H9 (cell line): ENCODE measurements at regions not wholly inside any gene's neighbourhood (a gene's known extent, or its start where the extent isn't known, plus 50 kb on each side); places are given as distances from the start of the nearest gene placed in this dataset.

Source experiments
- DNase-seq: peaks from one replicate; pipeline ENCODE4 v3.0.0-alpha.2; 2017
- H2AFZ ChIP-seq: one replicate; pipeline ENCODE4 v1.6.1; 2013; ENCODE audit warnings: mild to moderate bottlenecking, low read length, control low read depth, moderate library complexity
- H2AK5ac ChIP-seq: 2 replicates; pipeline ENCODE4 v1.6.1; 2013; ENCODE audit warnings: low read length, control low read depth, mixed read lengths; ENCODE audit not compliant: insufficient read length
- H2BK120ac ChIP-seq: one replicate; pipeline ENCODE4 v1.6.1; 2013; ENCODE audit warnings: low read depth, mild to moderate bottlenecking, low read length, control low read depth, inconsistent platforms; ENCODE audit not compliant: poor library complexity, severe bottlenecking
- H2BK12ac ChIP-seq: 2 replicates; pipeline ENCODE4 v1.6.1; 2013; ENCODE audit warnings: low read length, control low read depth, mixed read lengths, low read depth; ENCODE audit not compliant: insufficient read length
- H2BK15ac ChIP-seq: 2 replicates; pipeline ENCODE4 v1.6.1; 2013; ENCODE audit warnings: low read depth, low read length, control low read depth
- H2BK20ac ChIP-seq: one replicate; pipeline ENCODE4 v1.6.1; 2013; ENCODE audit warnings: low read depth, mild to moderate bottlenecking, low read length, control low read depth, inconsistent platforms; ENCODE audit not compliant: poor library complexity, severe bottlenecking
- H2BK5ac ChIP-seq: 2 replicates; pipeline ENCODE4 v1.6.1; 2013; ENCODE audit warnings: low read length, control low read depth, mixed read lengths; ENCODE audit not compliant: insufficient read length
- H3K14ac ChIP-seq: 2 replicates; pipeline ENCODE4 v1.6.1; 2013; ENCODE audit warnings: low read length, control low read depth; ENCODE audit not compliant: insufficient read depth
- H3K18ac ChIP-seq: 2 replicates; pipeline ENCODE4 v1.6.1; 2013; ENCODE audit warnings: low read depth, mild to moderate bottlenecking, mixed read lengths, low read length, control low read depth; ENCODE audit not compliant: insufficient read length
- H3K23ac ChIP-seq: 2 replicates; pipeline ENCODE4 v1.6.1; 2013; ENCODE audit warnings: low read length, control low read depth, mixed read lengths, low read depth; ENCODE audit not compliant: insufficient read length
- H3K23me2 ChIP-seq: 2 replicates; pipeline ENCODE4 v1.6.1; 2013; ENCODE audit warnings: low read depth, mild to moderate bottlenecking, mixed read lengths, low read length, control low read depth; ENCODE audit not compliant: insufficient read length, poor library complexity, severe bottlenecking
- H3K27ac ChIP-seq: 2 replicates; pipeline ENCODE4 v1.5.1; 2013; ENCODE audit warnings: low read length, control low read depth, mixed read lengths, low read depth; ENCODE audit not compliant: insufficient read length
- H3K27me3 ChIP-seq: 2 replicates; pipeline ENCODE4 v1.6.1; 2013; ENCODE audit warnings: low read length, control low read depth, inconsistent platforms; ENCODE audit not compliant: insufficient read depth
- H3K4ac ChIP-seq: 2 replicates; pipeline ENCODE4 v1.6.1; 2013; ENCODE audit warnings: low read depth, mild to moderate bottlenecking, control low read depth, inconsistent platforms, low read length, moderate library complexity
- H3K4me1 ChIP-seq: 2 replicates; pipeline ENCODE4 v1.6.1; 2013; ENCODE audit warnings: low read length, control low read depth, inconsistent platforms; ENCODE audit not compliant: insufficient read depth
- H3K4me2 ChIP-seq: 2 replicates; pipeline ENCODE4 v1.6.1; 2013; ENCODE audit warnings: low read length, control low read depth, mixed read lengths; ENCODE audit not compliant: insufficient read length, insufficient read depth
- H3K56ac ChIP-seq: 2 replicates; pipeline ENCODE4 v1.6.1; 2013; ENCODE audit warnings: low read depth, mild to moderate bottlenecking, mixed read lengths, low read length, control low read depth; ENCODE audit not compliant: insufficient read length
- H3K79me1 ChIP-seq: 2 replicates; pipeline ENCODE4 v1.6.1; 2013; ENCODE audit warnings: low read depth, mild to moderate bottlenecking, moderate library complexity, low read length, control low read depth, inconsistent platforms; ENCODE audit not compliant: insufficient read depth, poor library complexity, severe bottlenecking
- H3K79me2 ChIP-seq: 2 replicates; pipeline ENCODE4 v1.6.1; 2013; ENCODE audit warnings: low read length, control low read depth, inconsistent platforms; ENCODE audit not compliant: insufficient read depth
- H3K9ac ChIP-seq: 2 replicates; pipeline ENCODE4 v1.6.1; 2013; ENCODE audit warnings: low read length, control low read depth, mixed read lengths; ENCODE audit not compliant: insufficient read length; ENCODE audit errors: extremely low read depth
- H3K9me3 ChIP-seq: one replicate; pipeline ENCODE4 v1.6.1; 2013; ENCODE audit warnings: low read depth, low read length, inconsistent platforms; ENCODE audit not compliant: control insufficient read depth
- H3T11ph ChIP-seq: one replicate; pipeline ENCODE4 v1.6.1; 2013; ENCODE audit warnings: mild to moderate bottlenecking, low read length, control low read depth, inconsistent platforms
- H4K20me1 ChIP-seq: one replicate; pipeline ENCODE4 v1.6.1; 2013; ENCODE audit not compliant: control insufficient read depth, insufficient read length, insufficient read depth
- H4K5ac ChIP-seq: 2 replicates; pipeline ENCODE4 v1.6.1; 2013; ENCODE audit warnings: low read depth, mild to moderate bottlenecking, mixed read lengths, low read length, control low read depth; ENCODE audit not compliant: insufficient read length
- H4K8ac ChIP-seq: replicated peaks from 2 replicates; pipeline ENCODE4 v1.6.1; 2013; ENCODE audit warnings: low read length, control low read depth, mixed read lengths, low read depth; ENCODE audit not compliant: insufficient read length
- H4K91ac ChIP-seq: 2 replicates; pipeline ENCODE4 v1.6.1; 2013; ENCODE audit warnings: low read depth, mild to moderate bottlenecking, moderate library complexity, mixed read lengths, low read length, control low read depth; ENCODE audit not compliant: insufficient read length
- H3K27ac Mint-ChIP-seq, 3 experiments: 2 replicates in 2 of 3; 3 replicates in 1 of 3; pipeline ENCODE4 v1.8.0; 2020 to 2021; ENCODE audit warnings: mixed read lengths in 3 of 3, mild to moderate bottlenecking in 1 of 3, moderate library complexity in 1 of 3
- H3K27me3 Mint-ChIP-seq: 2 replicates; pipeline ENCODE4 v1.8.0; 2021; ENCODE audit warnings: low read depth, mild to moderate bottlenecking, moderate library complexity, mixed read lengths
- H3K36me3 Mint-ChIP-seq, 3 experiments: 2 replicates in 2 of 3; 3 replicates in 1 of 3; pipeline ENCODE4 v1.8.0; 2020 to 2021; ENCODE audit warnings: low read depth in 3 of 3, mixed read lengths in 3 of 3; ENCODE audit not compliant: insufficient read depth in 1 of 3
- H3K4me1 Mint-ChIP-seq, 2 experiments: 2 replicates each; pipeline ENCODE4 v1.8.0; 2020; ENCODE audit warnings: mixed read lengths in 2 of 2
- H3K4me3 Mint-ChIP-seq, 2 experiments: 2 replicates in 1 of 2; 3 replicates in 1 of 2; pipeline ENCODE4 v1.8.0; 2020 to 2021; ENCODE audit warnings: mild to moderate bottlenecking in 2 of 2, mixed read lengths in 2 of 2, moderate library complexity in 1 of 2
- H3K9me3 Mint-ChIP-seq, 2 experiments: 2 replicates in 1 of 2; 3 replicates in 1 of 2; pipeline ENCODE4 v1.8.0; 2020; ENCODE audit warnings: mild to moderate bottlenecking in 2 of 2, mixed read lengths in 2 of 2, moderate library complexity in 1 of 2
- WGBS: extraction: QIAGEN DNeasy Blood & Tissue Kit; methylation state at CpG from one replicate; pipeline ENCODE4 v1.1.7; 2013; ENCODE audit warnings: missing lambda C conversion rate, low lambda C conversion rate, mixed read lengths; ENCODE audit not compliant: insufficient read length; ENCODE audit errors: extremely low coverage; 5-methylcytosine and 5-hydroxymethylcytosine counted together
- TF ChIP-seq, protein P1 (sequence below): fragments of 200-600 bp; sonication (generic); conservative IDR thresholded peaks from 3 replicates; pipeline ENCODE4 v1.8.0; 2021; ENCODE audit warnings: antibody characterized with exemption, mild to moderate bottlenecking

- Mint-ChIP-seq H3K36me3 (no peaks in the 10 kb centered on the region; a peak in 1 of 7 replicates), H3K27ac (no peak overlapping the region), H3K4me1 (peaks cover 0 to 11% of the 10 kb centered on the region in 2 experiments; a peak in 2 of 4 replicates), H3K4me3 (no peak overlapping the region; a peak in 1 of 5 replicates), H3K27me3 (peaks cover 7% of the 10 kb centered on the region), H3K9me3 (peaks cover 0 to 4% of the 10 kb centered on the region in 2 experiments; a peak in 1 of 5 replicates)
- H4K8ac ChIP-seq, result no peak overlapping the region
- TF ChIP-seq, protein P1, sequence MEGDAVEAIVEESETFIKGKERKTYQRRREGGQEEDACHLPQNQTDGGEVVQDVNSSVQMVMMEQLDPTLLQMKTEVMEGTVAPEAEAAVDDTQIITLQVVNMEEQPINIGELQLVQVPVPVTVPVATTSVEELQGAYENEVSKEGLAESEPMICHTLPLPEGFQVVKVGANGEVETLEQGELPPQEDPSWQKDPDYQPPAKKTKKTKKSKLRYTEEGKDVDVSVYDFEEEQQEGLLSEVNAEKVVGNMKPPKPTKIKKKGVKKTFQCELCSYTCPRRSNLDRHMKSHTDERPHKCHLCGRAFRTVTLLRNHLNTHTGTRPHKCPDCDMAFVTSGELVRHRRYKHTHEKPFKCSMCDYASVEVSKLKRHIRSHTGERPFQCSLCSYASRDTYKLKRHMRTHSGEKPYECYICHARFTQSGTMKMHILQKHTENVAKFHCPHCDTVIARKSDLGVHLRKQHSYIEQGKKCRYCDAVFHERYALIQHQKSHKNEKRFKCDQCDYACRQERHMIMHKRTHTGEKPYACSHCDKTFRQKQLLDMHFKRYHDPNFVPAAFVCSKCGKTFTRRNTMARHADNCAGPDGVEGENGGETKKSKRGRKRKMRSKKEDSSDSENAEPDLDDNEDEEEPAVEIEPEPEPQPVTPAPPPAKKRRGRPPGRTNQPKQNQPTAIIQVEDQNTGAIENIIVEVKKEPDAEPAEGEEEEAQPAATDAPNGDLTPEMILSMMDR, result no peak
- H4K20me1 ChIP-seq, result no peaks in the 10 kb centered on the region
- no peaks in the 10 kb centered on the region; the same call in 1 of the 2 replicates for H3K4me1 ChIP-seq
- no peak overlapping the region for H3K9ac ChIP-seq
- no peaks in the 10 kb centered on the region for H3K27me3 ChIP-seq
- H3K79me1 ChIP-seq, result no peaks in the 10 kb centered on the region
- no peak overlapping the region for H4K91ac ChIP-seq
- H2BK20ac ChIP-seq, result no peak overlapping the region
- H3K4me2 ChIP-seq, result no peak overlapping the region
- H2BK12ac ChIP-seq, result no peak overlapping the region
- no peak overlapping the region for H3K23ac ChIP-seq
- no peak overlapping the region for H3K18ac ChIP-seq
- no peak overlapping the region for H2BK5ac ChIP-seq
- no peak overlapping the region for H4K5ac ChIP-seq
- peaks cover 2% of the 10 kb centered on the region for H3K23me2 ChIP-seq
- H3K27ac ChIP-seq, result no peak overlapping the region
- H3K14ac ChIP-seq, result no peak overlapping the region
- no peak overlapping the region; the same call in 1 of the 2 replicates for H2BK15ac ChIP-seq
- no peak overlapping the region for H2AK5ac ChIP-seq
- no CpG with 5 or more reads among the region's 5 CpGs for WGBS
- no peak overlapping the region for H3T11ph ChIP-seq
- no peak for DNase-seq
- H3K4ac ChIP-seq, result no peak overlapping the region
- no peak overlapping the region for H3K56ac ChIP-seq
- H2AFZ ChIP-seq, result no peak overlapping the region
- H3K79me2 ChIP-seq, result no peaks in the 10 kb centered on the region
- no peaks in the 10 kb centered on the region for H3K9me3 ChIP-seq
- H2BK120ac ChIP-seq, result no peak overlapping the region
These were observed 138.4 kb upstream of the PARP11 start for GRCh38 chr12:4011597-4011996.
